ENCODE measurements at regions not wholly inside any gene's neighbourhood (a gene's known extent, or its start where the extent isn't known, plus 50 kb on each side); places are given as distances from the start of the nearest gene placed in this dataset.

DNA sequence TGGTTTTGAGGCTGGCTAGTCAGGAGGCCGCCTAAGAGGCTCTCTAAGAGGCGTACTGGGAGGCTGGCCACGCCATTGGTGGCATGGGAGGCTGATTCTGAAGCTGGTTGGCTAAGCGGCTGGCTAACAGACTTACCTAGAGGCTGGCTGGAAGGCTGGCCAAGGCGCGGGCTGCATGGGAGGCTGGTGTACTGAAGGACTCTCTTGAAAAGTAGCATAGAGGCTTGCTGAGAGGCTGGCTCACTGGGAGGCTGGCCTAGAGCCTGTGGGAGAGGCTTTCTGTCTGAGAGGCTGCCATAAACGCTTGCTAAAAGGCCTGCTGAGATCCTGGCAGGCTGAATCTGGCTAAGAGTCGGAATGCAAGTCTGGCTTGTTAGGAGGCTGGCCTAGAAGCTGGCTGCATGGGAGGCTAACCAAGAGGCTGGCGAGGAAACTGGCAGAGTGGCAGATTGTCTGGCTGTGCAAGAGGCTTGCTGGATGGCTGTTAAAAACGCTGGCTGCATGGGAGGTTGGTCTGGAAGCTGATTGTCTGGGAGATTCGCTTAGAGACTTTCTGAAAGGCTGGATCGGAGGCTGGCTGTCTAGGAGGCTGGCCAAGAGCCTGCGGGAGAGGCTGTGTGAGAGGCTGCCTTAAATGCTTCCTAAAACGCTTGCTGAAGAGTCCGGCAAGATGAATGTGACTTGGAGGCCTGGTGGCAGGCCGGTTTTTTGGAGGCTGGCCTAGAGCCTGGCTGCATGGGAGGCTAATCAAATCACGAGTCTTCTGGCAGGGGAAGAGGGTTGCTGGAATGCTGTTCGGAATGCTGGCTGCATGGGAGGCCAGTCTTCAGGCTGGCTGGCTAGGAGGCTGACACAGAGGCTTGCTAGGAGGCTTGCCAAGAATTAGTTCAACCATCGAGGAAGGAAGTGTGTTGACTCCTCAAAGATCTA is 134.2 kb downstream of the OR13A1 start:
- no peak for TF ChIP-seq FOXP2 (optimal IDR thresholded peaks at IDR 0.05; ENCODE audit: borderline replicate concordance, extremely low read depth, extremely low read length, insufficient read depth)
- TF ChIP-seq POLR2AphosphoS5 (IDR thresholded peaks at IDR 0.05; ENCODE audit: low read depth, low read length) = no peak
- TF ChIP-seq SIN3A (IDR thresholded peaks at IDR 0.05; ENCODE audit: borderline replicate concordance, insufficient read depth, low read length) = no peak
- TF ChIP-seq, protein P1, sequence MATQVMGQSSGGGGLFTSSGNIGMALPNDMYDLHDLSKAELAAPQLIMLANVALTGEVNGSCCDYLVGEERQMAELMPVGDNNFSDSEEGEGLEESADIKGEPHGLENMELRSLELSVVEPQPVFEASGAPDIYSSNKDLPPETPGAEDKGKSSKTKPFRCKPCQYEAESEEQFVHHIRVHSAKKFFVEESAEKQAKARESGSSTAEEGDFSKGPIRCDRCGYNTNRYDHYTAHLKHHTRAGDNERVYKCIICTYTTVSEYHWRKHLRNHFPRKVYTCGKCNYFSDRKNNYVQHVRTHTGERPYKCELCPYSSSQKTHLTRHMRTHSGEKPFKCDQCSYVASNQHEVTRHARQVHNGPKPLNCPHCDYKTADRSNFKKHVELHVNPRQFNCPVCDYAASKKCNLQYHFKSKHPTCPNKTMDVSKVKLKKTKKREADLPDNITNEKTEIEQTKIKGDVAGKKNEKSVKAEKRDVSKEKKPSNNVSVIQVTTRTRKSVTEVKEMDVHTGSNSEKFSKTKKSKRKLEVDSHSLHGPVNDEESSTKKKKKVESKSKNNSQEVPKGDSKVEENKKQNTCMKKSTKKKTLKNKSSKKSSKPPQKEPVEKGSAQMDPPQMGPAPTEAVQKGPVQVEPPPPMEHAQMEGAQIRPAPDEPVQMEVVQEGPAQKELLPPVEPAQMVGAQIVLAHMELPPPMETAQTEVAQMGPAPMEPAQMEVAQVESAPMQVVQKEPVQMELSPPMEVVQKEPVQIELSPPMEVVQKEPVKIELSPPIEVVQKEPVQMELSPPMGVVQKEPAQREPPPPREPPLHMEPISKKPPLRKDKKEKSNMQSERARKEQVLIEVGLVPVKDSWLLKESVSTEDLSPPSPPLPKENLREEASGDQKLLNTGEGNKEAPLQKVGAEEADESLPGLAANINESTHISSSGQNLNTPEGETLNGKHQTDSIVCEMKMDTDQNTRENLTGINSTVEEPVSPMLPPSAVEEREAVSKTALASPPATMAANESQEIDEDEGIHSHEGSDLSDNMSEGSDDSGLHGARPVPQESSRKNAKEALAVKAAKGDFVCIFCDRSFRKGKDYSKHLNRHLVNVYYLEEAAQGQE (IDR thresholded peaks at IDR 0.05; ENCODE audit: insufficient read depth in 1 of 2, low read depth in 2 of 2, low read length in 2 of 2) = no peak
- no peak for TF ChIP-seq TAF1 (IDR thresholded peaks at IDR 0.05; ENCODE audit: borderline replicate concordance, insufficient read depth, low read length)

- TF ChIP-seq, protein P1 (IDR thresholded peaks at IDR 0.05; ENCODE audit: insufficient read depth in 1 of 2, low read depth in 2 of 2, low read length in 2 of 2) = no peak
- TF ChIP-seq SIN3A (IDR thresholded peaks at IDR 0.05; ENCODE audit: borderline replicate concordance, insufficient read depth, low read length) (no peak), POLR2AphosphoS5 (IDR thresholded peaks at IDR 0.05; ENCODE audit: low read depth, low read length) (no peak), FOXP2 (optimal IDR thresholded peaks at IDR 0.05; ENCODE audit: borderline replicate concordance, extremely low read depth, extremely low read length, insufficient read depth) (no peak)
Measured at GRCh38 chr10:45183174-45183573, 132.2 kb downstream of the OR13A1 start.

- TF ChIP-seq POLR2AphosphoS5 (IDR thresholded peaks at IDR 0.05; ENCODE audit: low read depth, low read length) (no peak), SIN3A (IDR thresholded peaks at IDR 0.05; ENCODE audit: borderline replicate concordance, insufficient read depth, low read length) (no peak), FOXP2 (optimal IDR thresholded peaks at IDR 0.05; ENCODE audit: borderline replicate concordance, extremely low read depth, extremely low read length, insufficient read depth) (no peak), TAF1 (IDR thresholded peaks at IDR 0.05; ENCODE audit: borderline replicate concordance, insufficient read depth, low read length) (no peak)
- TF ChIP-seq, protein P1 (IDR thresholded peaks at IDR 0.05; ENCODE audit: insufficient read depth in 1 of 2, low read depth in 2 of 2, low read length in 2 of 2) = no peak
Measured at GRCh38 chr10:45197816-45198485, 117.5 kb downstream of the OR13A1 start.

DNA sequence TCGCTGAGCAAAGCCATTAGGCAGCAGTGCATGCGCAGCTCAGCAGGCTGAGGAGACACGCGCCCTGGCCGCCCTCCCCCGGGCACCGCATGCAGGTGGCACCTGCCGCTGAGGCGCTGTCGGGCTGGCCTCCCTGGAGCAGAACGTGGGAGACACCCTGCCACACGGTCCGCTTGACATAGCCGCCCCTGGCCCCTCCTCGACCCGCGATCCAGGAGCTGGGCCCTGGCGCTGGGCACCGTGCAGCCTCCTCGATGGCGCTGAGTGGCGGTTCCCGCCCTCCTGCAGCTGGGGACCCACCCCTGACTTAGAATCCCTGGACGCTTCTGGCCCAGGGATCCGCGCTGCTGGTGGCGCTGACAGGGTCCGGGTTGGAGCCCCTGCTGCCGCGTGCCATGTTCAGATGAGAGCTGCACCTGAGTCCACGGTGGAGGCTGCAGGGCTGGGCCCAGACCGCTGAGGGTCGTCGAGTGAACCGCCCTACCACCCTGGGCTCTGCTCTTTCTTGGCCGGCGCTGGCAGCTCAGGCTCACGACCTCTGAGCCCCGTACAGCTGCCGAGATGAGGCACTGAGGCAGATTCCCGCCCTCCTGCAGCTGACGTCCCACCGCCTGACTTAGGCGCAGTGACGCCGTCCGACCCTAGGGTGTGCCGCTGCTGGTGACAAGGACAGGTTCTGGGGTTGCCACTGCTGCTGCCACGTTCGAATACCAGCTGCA is 116.8 kb downstream of the OR13A1 start:
- TF ChIP-seq, protein P1 (IDR thresholded peaks at IDR 0.05; ENCODE audit: insufficient read depth in 1 of 2, low read depth in 2 of 2, low read length in 2 of 2) = no peak
